PC-3 (cell line): ENCODE measurements at regions not wholly inside any gene's neighbourhood (a gene's known extent, or its start where the extent isn't known, plus 50 kb on each side); places are given as distances from the start of the nearest gene placed in this dataset.

Experiments used
- EZH2 ChIP-seq: fragments of 300-600 bp; sonication (generic); IDR thresholded peaks from one replicate; pipeline ENCODE4 v1.6.1; 2017; ENCODE audit warnings: antibody characterized with exemption, mild to moderate bottlenecking, low read length; ENCODE audit not compliant: unreplicated experiment
- TF ChIP-seq, protein P1 (sequence below): fragments of 300-600 bp; sonication (generic); conservative IDR thresholded peaks from 2 replicates; pipeline ENCODE4 v1.5.1; 2017; ENCODE audit warnings: antibody characterized with exemption, low read depth, mild to moderate bottlenecking, low read length

DNA sequence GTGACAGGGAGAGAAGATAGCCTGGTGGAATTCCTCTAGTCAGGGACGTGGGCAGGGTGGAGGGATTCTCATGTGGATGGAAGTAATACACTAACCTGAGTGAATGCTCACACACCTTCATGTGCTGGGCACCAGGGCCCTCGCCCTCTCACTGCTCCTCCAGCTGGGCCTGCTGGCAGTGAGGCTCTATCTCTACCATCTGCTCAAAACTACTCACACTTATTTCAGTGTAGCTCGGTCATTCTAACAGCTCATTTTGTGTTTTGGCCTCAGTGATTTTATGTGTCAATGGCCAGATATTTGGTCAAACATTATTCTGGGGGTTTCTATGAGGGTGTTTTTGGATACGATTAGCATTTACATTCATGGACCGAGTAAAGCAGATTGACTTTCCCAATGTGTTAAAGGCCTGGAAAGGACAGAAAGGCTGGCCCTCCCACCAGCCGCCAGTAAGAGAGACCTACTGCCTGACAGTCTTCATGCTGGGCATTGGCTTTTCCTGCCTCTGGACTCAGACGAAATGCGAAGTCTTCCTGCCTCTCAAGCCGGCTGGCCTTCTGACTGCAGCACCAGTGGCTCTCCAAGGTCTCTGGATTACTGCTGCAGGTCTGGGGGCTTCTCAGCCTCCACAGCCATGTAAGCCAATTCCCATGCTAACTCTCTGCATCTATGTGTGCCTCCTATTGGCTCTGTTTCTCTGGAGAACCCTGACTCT, 335.4 kb downstream of the CXCL12 start:
- no peak for TF ChIP-seq EZH2
- TF ChIP-seq, protein P1, sequence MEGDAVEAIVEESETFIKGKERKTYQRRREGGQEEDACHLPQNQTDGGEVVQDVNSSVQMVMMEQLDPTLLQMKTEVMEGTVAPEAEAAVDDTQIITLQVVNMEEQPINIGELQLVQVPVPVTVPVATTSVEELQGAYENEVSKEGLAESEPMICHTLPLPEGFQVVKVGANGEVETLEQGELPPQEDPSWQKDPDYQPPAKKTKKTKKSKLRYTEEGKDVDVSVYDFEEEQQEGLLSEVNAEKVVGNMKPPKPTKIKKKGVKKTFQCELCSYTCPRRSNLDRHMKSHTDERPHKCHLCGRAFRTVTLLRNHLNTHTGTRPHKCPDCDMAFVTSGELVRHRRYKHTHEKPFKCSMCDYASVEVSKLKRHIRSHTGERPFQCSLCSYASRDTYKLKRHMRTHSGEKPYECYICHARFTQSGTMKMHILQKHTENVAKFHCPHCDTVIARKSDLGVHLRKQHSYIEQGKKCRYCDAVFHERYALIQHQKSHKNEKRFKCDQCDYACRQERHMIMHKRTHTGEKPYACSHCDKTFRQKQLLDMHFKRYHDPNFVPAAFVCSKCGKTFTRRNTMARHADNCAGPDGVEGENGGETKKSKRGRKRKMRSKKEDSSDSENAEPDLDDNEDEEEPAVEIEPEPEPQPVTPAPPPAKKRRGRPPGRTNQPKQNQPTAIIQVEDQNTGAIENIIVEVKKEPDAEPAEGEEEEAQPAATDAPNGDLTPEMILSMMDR: no peak
